NCI-H1048 (cell line): ENCODE measurements at regions not wholly inside any gene's neighbourhood (a gene's known extent, or its start where the extent isn't known, plus 50 kb on each side); places are given as distances from the start of the nearest gene placed in this dataset.

ENCODE experiments used
- DNase-seq: peaks from one replicate; lab custom pipeline; 2025; lab: John Stamatoyannopoulos, UW

- DNase-seq = no peak
These were observed 209.9 kb upstream of the ZFP64 start for GRCh38 chr20:52401431-52401830.

GRCh38 chr20:52399352-52399751 is 207.8 kb upstream of the ZFP64 start:
- DNase-seq = no peak

- DNase-seq = no peak
These were observed 198.0 kb upstream of the ZFP64 start for GRCh38 chr20:52389606-52390005.

- DNase-seq = no peak
These were observed 192.5 kb upstream of the ZFP64 start for GRCh38 chr20:52383995-52384621.

GRCh38 chr20:52382933-52383332 is 191.4 kb upstream of the ZFP64 start:
- DNase-seq = no peak

GRCh38 chr20:52379723-52380336 is 188.3 kb upstream of the ZFP64 start:
- peak; percentile 0 for DNase-seq

GRCh38 chr20:52372169-52372568 is 180.6 kb upstream of the ZFP64 start:
- DNase-seq = no peak

- no peak for DNase-seq
These were observed 174.1 kb upstream of the ZFP64 start for GRCh38 chr20:52365688-52366087.

GRCh38 chr20:52364405-52364804 is 172.8 kb upstream of the ZFP64 start:
- DNase-seq = no peak

GRCh38 chr20:52361650-52362049 is 170.1 kb upstream of the ZFP64 start:
- DNase-seq = no peak

- DNase-seq = no peak
These were observed 158.2 kb upstream of the ZFP64 start for GRCh38 chr20:52349806-52350205.

- DNase-seq = no peak
These were observed 156.9 kb upstream of the ZFP64 start for GRCh38 chr20:52348434-52348833.

- no peak for DNase-seq
These were observed 155.2 kb upstream of the ZFP64 start for GRCh38 chr20:52346797-52347196.

GRCh38 chr20:52342913-52343312 is 151.3 kb upstream of the ZFP64 start:
- no peak for DNase-seq

GRCh38 chr20:52340036-52340634 is 148.6 kb upstream of the ZFP64 start:
- no peak for DNase-seq

GRCh38 chr20:52332649-52333250 is 141.2 kb upstream of the ZFP64 start:
- DNase-seq = no peak

- DNase-seq = no peak
These were observed 140.7 kb upstream of the ZFP64 start for GRCh38 chr20:52332230-52332629.

GRCh38 chr20:52331655-52332054 is 140.1 kb upstream of the ZFP64 start:
- DNase-seq = no peak

GRCh38 chr20:52321396-52321795 is 129.8 kb upstream of the ZFP64 start:
- DNase-seq = no peak

GRCh38 chr20:52318651-52319050 is 127.1 kb upstream of the ZFP64 start:
- no peak for DNase-seq

GRCh38 chr20:52313341-52313963 is 121.9 kb upstream of the ZFP64 start:
- DNase-seq = peak; percentile 44

- no peak for DNase-seq
These were observed 120.7 kb upstream of the ZFP64 start for GRCh38 chr20:52312132-52312729.
